GM18867 (cell line): ENCODE measurements at regions not wholly inside any gene's neighbourhood (a gene's known extent, or its start where the extent isn't known, plus 50 kb on each side); places are given as distances from the start of the nearest gene placed in this dataset.

ENCODE experiments used
- ATAC-seq: cut with Tn5 transposase; IDR thresholded peaks from one replicate; pipeline ENCODE4 v1.9.1; 2021; ENCODE audit warnings: mild to moderate bottlenecking, moderate library complexity; ENCODE audit not compliant: unreplicated experiment

DNA sequence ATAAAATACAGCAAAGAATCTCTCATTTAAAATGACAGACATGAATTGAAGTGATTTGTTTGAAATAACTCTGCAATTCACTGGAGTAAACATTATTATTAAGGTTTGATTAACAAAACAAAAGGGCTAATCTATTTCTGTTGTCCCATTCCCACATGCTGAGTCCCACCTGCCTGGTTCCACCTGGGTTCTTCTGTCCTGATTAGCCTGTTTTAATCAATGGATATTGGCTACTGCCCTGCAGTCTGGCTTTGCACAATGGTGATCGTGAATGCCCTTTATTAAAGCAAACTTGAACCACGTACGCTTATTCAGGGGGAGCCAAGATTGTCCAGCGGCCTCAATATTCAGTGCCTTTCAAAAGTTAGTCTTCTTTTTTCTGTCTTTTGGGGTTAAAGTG, 72.8 kb upstream of the CDH19 start:
- ATAC-seq, result no peak

DNA sequence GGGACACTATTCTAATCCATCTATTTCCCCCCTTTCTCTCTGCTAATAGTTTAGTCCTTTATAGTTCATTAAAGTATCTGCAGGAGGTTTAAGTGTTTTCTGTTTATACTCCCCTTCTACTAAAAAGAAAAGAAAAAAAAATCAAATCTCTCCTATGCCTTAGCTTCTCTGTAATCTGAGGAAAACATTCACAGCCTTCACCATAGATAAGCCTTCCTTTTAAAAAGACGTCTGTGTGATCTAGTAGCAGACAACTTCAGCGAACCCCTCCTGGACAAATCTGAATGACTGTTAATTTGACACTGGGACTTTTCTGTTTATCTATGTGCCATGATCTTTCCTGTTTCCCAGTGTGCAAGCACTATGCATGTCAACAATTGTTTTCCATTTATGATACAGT, 70.4 kb upstream of the CDH19 start:
- ATAC-seq, result no peak

DNA sequence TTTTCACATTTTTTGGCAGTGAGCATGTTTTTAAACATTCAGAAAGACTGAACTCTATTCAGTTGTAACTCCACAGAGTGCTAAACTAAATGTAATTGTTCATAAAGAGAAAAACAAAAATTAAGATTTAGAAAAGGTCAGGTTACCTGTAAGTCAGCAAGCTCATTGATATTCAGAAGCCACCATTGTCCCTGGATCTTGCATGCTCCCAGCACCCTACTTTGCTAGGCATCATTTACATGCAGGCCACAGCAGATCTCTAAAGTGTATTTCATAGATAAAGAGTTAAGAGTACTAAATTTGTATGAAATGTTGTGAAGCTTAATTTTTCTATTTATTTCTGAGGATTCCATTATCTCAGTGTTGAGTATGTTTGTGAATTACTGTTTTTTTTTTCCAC, 64.8 kb upstream of the CDH19 start:
- no peak for ATAC-seq

GRCh38 chr18:66662632-66663031, 58.7 kb upstream of the CDH19 start:
- ATAC-seq, result no peak

DNA sequence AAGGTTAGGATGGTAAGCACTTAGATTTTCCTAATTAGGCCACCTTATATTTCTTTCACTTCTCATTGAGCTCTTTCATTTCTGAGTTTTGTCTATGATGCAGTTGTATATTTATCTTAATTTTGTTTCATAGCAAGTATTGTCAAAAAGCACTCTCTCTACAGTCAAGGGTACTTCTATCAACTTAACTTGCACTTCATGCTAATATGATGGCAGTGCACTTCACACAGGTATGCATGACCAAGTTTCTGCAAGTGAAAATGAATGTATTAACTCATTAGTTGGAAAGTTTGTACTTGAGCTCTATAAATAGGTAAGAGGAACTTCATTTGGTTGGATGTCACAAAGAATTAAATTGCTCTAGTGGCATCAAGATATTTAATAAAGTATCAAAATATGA, 51.5 kb upstream of the CDH19 start:
- ATAC-seq, result no peak
